ENCODE measurements at regions not wholly inside any gene's neighbourhood (a gene's known extent, or its start where the extent isn't known, plus 50 kb on each side); places are given as distances from the start of the nearest gene placed in this dataset.

DNA sequence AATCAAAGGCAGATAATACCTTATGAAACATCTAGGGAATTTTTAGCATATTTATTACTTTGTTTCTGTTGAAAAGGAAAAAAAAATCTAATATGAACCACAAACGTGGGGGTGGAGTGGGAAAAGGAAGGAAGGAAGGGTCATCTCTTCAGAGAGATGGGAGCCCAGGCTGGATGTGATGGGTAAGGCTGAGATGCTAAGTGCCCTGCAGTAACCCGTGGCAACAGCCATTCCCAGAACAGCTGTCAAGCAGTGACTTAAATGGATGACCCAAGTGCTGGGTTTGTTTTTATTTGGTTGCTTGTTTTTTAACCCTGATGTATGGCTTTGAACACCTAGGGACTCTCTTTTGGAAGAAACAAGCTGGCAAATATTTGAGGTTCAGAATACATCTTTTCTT, 50.7 kb upstream of the KLF7 start:
- H3K79me2 ChIP-seq (ENCODE audit: low read length) = no peaks in the 10 kb centered on the region
- no peak overlapping the region for H3K27ac ChIP-seq (ENCODE audit: low read length)
- H3K4me2 ChIP-seq (ENCODE audit: low read length) = no peak overlapping the region

DNA sequence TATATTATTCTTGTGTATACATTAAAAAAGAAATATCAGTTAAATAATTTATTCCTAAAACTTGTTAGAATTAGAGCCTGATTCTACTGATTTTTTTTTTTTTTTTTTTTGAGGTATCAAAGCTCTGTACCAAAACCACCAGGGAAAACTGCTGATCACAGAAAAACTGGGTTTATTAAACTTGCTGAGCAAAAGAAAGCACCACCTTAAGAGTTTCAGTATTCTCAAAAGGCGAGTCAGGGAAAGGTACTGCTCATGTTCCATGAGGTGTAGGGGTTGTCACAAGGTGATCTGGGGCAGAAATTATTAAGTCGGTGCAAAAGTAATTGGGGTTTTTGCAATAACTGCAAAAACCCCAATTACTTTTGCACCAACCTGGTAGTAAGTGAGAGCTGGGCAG, 51.7 kb upstream of the KLF7 start:
- Histone ChIP-seq H3K4me2 (ENCODE audit: low read length) (no peak overlapping the region), H3K9me3 (ENCODE audit: insufficient read depth, low read length) (no peaks in the 10 kb centered on the region), H3K4me1 (ENCODE audit: low read length) (no peaks in the 10 kb centered on the region), H2AFZ (ENCODE audit: low read depth, low read length) (no peak overlapping the region), H3K4me3 (ENCODE audit: low read length) (no peak overlapping the region), H4K20me1 (ENCODE audit: insufficient read depth, low read length) (no peaks in the 10 kb centered on the region), H3K27ac (ENCODE audit: low read length) (no peak overlapping the region), H3K79me2 (ENCODE audit: low read length) (no peaks in the 10 kb centered on the region), H3K9ac (ENCODE audit: low read length) (no peak overlapping the region), H3K27me3 (ENCODE audit: low read depth, low read length) (peaks cover 62% of the 10 kb centered on the region), H3K36me3 (replicated peaks; ENCODE audit: low read depth, low read length) (no peaks in the 10 kb centered on the region)
- TF ChIP-seq CTCF (IDR thresholded peaks at IDR 0.05; ENCODE audit: low read depth, low read length) = no peak
- no peak for TF ChIP-seq EZH2phosphoT487 (IDR thresholded peaks at IDR 0.05; ENCODE audit: low read depth)

More for the DNA sequence above, 50.7 kb upstream of the KLF7 start:
- no peak overlapping the region for H3K4me3 ChIP-seq (ENCODE audit: low read length)
- no peaks in the 10 kb centered on the region for H3K9me3 ChIP-seq (ENCODE audit: insufficient read depth, low read length)
- H3K27me3 ChIP-seq (ENCODE audit: low read depth, low read length) = peaks cover 52% of the 10 kb centered on the region
- no peak overlapping the region for H3K9ac ChIP-seq (ENCODE audit: low read length)
- H3K4me1 ChIP-seq (ENCODE audit: low read length) = no peaks in the 10 kb centered on the region
- H2AFZ ChIP-seq (ENCODE audit: low read depth, low read length) = no peak overlapping the region
- no peaks in the 10 kb centered on the region for H3K36me3 ChIP-seq (replicated peaks; ENCODE audit: low read depth, low read length)
- TF ChIP-seq EZH2phosphoT487 (IDR thresholded peaks at IDR 0.05; ENCODE audit: low read depth) (no peak), CTCF (IDR thresholded peaks at IDR 0.05; ENCODE audit: low read depth, low read length) (no peak)
- H4K20me1 ChIP-seq (ENCODE audit: insufficient read depth, low read length) = no peaks in the 10 kb centered on the region

DNA sequence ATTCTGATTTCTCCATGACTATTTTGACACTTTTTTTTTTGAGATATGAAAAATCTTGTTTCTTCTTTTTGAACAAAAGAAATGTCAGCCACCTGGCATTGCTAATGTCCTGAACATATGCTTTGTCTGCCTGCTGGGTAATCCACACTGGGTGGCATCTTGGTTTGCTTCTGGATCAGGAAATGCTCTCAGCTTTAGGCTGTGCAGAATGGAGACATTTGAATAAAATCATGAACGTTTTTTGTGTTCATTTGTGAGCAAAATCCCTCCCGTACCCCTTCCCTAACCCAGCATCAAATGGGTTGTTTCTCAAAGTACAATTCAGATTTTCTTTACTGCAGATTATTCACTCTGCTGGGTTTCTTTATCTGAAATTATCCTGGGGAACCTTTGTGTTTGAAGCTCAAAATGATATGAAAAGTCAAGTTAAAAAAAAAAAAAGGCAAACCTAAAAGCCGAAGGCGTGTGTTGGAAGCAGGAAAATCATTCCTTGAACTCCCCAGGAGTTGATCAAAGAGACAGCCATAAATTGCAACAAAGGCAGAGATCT, 53.4 kb upstream of the KLF7 start:
- Histone ChIP-seq H4K20me1 (ENCODE audit: insufficient read depth, low read length) (no peaks in the 10 kb centered on the region), H3K36me3 (replicated peaks; ENCODE audit: low read depth, low read length) (no peaks in the 10 kb centered on the region), H2AFZ (ENCODE audit: low read depth, low read length) (no peak overlapping the region), H3K79me2 (ENCODE audit: low read length) (no peaks in the 10 kb centered on the region), H3K9me3 (ENCODE audit: insufficient read depth, low read length) (no peaks in the 10 kb centered on the region), H3K9ac (ENCODE audit: low read length) (no peak overlapping the region), H3K27ac (ENCODE audit: low read length) (no peak overlapping the region), H3K4me2 (ENCODE audit: low read length) (no peak overlapping the region), H3K27me3 (ENCODE audit: low read depth, low read length) (peaks cover 63% of the 10 kb centered on the region), H3K4me1 (ENCODE audit: low read length) (peaks cover 9% of the 10 kb centered on the region), H3K4me3 (ENCODE audit: low read length) (no peak overlapping the region)
- TF ChIP-seq EZH2phosphoT487 (IDR thresholded peaks at IDR 0.05; ENCODE audit: low read depth) (no peak), CTCF (IDR thresholded peaks at IDR 0.05; ENCODE audit: low read depth, low read length) (no peak)

GRCh38 chr2:207219676-207220501, 54.1 kb upstream of the KLF7 start:
- no peak overlapping the region for H3K4me2 ChIP-seq (ENCODE audit: low read length)
- no peak overlapping the region for H3K27ac ChIP-seq (ENCODE audit: low read length)
- no peaks in the 10 kb centered on the region for H4K20me1 ChIP-seq (ENCODE audit: insufficient read depth, low read length)
- H2AFZ ChIP-seq (ENCODE audit: low read depth, low read length) = no peak overlapping the region
- peaks cover 12% of the 10 kb centered on the region for H3K4me1 ChIP-seq (ENCODE audit: low read length)
- H3K36me3 ChIP-seq (replicated peaks; ENCODE audit: low read depth, low read length) = no peaks in the 10 kb centered on the region
- H3K9me3 ChIP-seq (ENCODE audit: insufficient read depth, low read length) = no peaks in the 10 kb centered on the region
- H3K4me3 ChIP-seq (ENCODE audit: low read length) = no peak overlapping the region
- no peaks in the 10 kb centered on the region for H3K79me2 ChIP-seq (ENCODE audit: low read length)
- H3K9ac ChIP-seq (ENCODE audit: low read length) = no peak overlapping the region
- no peak for TF ChIP-seq EZH2phosphoT487 (IDR thresholded peaks at IDR 0.05; ENCODE audit: low read depth)
- no peak for TF ChIP-seq CTCF (IDR thresholded peaks at IDR 0.05; ENCODE audit: low read depth, low read length)
- peaks cover 63% of the 10 kb centered on the region for H3K27me3 ChIP-seq (ENCODE audit: low read depth, low read length)

Measured in OCI-LY3 (cell line).